Hepatic stellate cell (primary cell): ENCODE measurements at regions not wholly inside any gene's neighbourhood (a gene's known extent, or its start where the extent isn't known, plus 50 kb on each side); places are given as distances from the start of the nearest gene placed in this dataset.

Experiments used
- DNase-seq: peaks from one replicate; pipeline ENCODE4 v3.0.0; 2011; ENCODE audit warnings: low spot score

GRCh38 chr9:129343424-129344375 is 165.6 kb upstream of the IER5L start:
- no peak for DNase-seq

DNA sequence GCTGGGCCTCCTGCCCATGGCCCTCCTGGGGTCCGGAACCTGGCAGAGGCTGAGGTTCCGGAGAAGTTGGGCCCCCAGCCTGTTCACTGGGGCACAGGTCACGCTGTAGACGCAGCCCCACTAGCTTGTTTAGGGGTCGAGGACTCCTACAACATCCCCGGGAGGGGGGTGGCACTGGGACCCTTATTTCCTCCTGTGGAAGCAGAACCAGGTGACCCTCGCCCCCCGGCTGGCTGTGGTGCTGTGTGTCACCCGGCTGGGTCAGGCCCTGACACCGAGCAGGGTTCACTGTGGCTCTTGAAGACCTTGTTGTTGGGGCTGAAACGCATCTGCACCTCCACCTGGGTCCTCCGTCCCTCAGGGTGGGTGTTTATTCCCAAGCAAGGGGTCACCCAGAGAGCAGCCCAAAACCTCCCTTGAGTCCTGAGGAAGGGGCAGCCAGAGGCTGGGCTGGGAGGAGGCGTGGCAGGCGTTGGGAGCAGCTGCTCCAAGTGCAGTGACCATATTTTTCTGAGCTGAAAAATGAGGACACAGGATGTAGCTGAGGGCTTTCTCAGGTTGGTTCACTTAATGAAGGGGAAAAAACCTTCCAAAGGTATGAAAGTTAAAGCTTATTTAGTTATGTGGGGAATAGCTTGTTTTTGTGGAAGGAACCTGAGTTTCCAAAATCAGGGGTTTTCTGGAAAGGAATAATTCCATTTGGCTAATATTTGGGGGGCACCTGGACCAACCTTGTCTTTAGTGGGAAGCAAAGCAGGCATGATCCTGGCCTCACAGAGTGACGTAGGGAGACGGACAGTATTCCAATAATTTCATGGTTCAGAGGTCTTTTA is 164.7 kb upstream of the IER5L start:
- no peak for DNase-seq

- no peak for DNase-seq
Observed at GRCh38 chr9:129341987-129342348, 163.9 kb upstream of the IER5L start.

DNA sequence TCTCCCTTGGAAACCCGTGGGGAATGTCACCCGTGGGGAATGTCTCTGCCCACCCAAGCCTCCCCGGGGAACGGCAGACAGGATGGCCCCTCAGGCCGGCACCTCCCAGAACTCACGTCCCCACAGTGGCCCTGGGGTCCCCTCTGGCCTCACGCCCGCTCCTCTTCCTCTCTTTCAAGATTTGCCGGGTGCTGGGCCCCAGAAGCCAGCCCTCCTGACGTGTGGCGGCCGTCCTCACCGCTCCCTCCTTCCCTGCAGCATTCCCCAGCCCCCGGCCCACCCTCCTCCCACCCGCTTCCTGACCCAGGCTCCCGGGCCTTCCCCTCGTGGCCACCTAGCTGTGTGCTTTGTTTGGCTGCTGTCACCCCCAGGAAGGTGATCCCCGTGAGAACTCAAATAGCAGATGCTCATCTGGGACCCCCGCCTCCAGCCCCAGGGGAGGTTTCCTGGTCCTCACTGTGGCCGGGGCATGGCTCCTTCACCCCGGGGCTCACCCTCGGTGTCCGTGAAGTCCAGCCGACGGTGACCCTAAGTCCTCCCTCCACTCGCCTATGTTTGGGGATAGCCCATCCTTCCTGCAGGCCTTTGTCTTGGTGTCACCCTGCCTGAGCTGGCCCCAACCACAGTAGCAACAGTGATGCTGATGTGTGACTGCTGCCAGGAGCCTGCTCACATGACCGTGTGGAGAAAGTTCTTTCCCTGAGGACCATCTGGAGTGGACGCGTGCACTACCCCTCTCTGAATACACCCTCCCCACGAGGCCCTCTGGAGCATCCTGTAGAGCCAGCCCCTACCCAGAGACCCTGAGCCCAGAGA is 163.3 kb upstream of the IER5L start:
- DNase-seq, result no peak

GRCh38 chr9:129340427-129341170 is 162.5 kb upstream of the IER5L start:
- no peak for DNase-seq

- no peak for DNase-seq
Observed at GRCh38 chr9:129339539-129340157, 161.6 kb upstream of the IER5L start.

- no peak for DNase-seq
Observed at GRCh38 chr9:129338724-129339430, 160.8 kb upstream of the IER5L start.

DNA sequence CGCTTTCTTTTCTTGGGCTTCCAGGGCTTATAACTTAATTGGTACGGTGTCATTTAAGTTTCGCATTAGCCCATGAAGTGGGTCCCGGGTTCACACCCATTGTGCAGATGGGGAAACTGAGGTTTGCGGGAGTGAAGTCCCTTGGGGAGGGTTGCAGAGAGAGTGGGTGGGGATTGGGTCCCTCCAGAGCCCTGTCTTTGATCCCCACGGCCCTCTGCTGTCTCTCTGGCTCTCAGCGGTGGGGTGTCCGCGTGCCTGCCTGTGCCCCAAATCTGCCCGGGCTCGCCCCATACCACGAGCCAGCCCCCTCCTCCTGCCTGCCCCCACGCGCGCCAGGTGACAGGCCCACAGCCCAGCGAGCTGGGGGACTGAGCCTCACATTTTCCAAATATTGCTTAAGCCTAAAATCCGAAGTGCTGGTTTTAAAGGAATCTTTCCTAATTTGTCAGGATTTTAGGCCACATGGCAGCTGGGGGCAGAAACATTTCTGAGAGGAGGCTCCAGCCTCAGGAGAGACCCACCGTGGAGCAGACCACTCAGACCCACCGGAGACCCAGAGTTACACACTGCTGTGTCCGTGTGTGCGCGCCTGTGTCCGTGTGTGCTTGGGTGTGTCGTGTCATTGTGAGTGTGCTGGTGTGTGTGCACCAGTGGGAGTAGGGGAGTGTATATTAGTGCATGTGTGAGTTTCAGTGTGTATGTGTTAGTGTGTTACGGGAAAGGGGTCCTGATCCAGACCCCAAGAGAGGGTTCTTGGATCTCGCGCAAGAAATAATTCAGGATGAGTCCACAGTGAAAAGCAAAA is 159.5 kb upstream of the IER5L start:
- DNase-seq, result no peak

DNA sequence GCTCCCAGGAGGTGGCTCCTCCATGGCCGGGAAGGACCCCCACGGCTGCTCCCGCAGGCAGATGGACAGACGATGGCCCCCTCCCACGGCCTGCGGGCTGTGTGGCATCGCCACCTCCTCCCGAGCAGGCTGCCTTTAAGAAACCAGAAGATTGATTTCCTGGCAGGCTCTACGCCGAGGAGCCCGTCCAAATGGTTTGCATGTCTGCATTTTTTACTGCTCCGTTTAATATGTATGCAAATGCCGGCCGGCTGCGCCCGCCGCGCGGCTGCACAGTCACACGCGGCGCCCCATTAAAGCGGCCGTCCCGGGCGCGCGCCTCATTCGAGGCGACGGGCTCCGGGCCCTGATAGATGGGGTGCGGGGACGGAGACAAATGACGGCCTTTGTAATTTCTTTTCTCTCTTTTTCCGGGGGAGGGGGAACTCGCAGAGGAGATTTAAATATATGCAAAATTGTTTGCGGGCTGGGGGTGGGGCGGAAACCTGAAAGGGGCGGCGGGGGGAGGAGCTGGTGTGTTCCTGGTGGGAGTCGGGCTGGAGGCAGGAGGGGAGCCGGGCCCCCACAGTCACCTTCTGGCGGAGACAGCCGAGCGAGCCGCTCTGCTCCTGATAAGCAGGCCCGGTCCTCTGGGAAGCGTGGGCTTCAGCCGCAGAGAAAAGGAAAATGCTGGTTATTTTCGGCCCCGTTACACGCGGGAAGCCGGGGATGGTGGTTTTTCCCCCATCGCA is 158.7 kb upstream of the IER5L start:
- DNase-seq, result no peak

GRCh38 chr9:129336130-129336528 is 158.1 kb upstream of the IER5L start:
- no peak for DNase-seq

GRCh38 chr9:129335464-129336129 is 157.5 kb upstream of the IER5L start:
- DNase-seq, result no peak

- DNase-seq, result peak; percentile 96
Observed at GRCh38 chr9:129334105-129334935, 156.3 kb upstream of the IER5L start.

- DNase-seq, result no peak
Observed at GRCh38 chr9:129333617-129334104, 155.6 kb upstream of the IER5L start.

DNA sequence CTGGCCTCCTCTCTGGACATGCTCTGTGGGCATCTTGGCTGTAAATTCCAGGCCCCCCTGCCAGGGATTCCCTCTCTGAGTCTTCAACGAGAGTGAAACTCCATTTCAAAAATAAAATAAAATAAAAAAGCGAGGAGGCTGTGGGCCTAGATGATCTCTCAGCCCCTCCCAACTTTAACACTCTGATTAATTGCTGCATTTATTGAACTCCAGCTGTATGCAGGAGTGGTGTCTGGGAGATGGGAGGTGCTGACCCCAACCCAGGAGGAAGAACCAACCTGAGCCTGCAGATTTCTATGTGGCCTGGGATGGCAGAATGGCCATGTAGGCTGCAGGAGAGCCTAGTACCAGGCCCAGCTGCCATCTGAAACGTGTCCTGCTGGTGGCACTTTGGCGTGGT is 154.5 kb upstream of the IER5L start:
- no peak for DNase-seq

- no peak for DNase-seq
Observed at GRCh38 chr9:129331772-129332500, 153.9 kb upstream of the IER5L start.

- no peak for DNase-seq
Observed at GRCh38 chr9:129331493-129331765, 153.4 kb upstream of the IER5L start.
